Umbilical cord (tissue), 1 donor: ENCODE measurements at regions not wholly inside any gene's neighbourhood (a gene's known extent, or its start where the extent isn't known, plus 50 kb on each side); places are given as distances from the start of the nearest gene placed in this dataset.
"Not testable (repeated sequence)": the region's sequence is repeated elsewhere in the genome, so short reads cannot be mapped to it uniquely, and the experiment has no call there.

Source experiments
- DNase-seq: peaks from one replicate; pipeline ENCODE4 v3.0.0-alpha.2; 2015; ENCODE audit warnings: low spot score

- no peak for DNase-seq
Measured at GRCh38 chr6:142635130-142635529, 309.8 kb downstream of the HIVEP2 start.

DNA sequence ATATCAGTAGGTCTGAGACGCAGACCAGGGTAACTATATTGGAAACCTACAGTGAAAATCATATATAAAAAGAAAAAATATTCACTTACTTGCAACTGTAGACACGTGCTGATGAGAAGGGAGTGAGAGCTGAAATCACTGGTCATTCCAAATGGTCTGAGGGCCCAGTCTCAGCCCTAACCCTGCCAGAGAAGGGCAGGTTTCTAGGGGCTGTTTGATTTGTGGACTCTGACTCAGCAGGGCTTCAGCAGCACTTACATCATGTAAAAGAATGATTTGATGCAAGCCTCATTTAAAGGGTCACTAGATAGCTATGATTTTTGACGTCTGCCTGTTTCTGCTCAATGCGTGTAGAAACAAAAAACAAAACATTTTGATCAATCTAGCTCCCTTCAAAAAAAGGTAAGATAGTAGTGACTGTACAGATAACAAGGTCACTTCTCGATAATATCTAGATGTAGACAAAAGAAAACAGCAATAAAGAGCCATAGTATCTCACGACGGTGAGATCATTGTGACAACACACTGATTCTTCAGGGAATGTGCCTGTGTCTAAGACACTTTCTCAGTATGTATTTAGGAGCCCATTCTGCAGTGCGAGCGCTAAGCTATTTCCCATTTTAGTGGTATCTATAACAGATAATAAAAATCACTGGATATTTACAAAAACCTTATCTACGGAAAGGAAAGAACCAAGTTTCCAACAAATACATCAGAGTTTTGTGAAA, 307.2 kb downstream of the HIVEP2 start:
- DNase-seq = no peak

GRCh38 chr6:142642651-142643050, 302.3 kb downstream of the HIVEP2 start:
- no peak for DNase-seq

- no peak for DNase-seq
Measured at GRCh38 chr6:142644866-142645265, 300.1 kb downstream of the HIVEP2 start.

DNA sequence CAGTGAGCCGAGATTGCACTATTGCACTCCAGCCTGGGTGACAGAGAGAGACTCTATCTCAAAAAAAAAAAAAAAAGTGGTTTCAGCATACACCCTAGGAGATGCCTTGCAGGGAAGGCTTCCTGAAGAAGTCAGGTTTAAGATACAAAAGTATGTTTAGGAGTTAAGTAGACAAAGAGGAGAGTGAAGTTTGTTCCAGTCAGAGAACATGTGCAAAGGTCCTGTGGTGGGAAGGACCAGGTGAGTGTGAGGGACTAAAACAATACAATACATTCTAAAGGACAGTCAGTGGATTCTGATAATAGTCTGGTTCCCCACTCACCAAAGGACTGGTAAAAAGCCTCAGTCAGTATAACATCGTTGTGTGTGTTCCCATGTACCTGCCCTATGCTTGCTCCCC, 299.3 kb downstream of the HIVEP2 start:
- no peak for DNase-seq

DNA sequence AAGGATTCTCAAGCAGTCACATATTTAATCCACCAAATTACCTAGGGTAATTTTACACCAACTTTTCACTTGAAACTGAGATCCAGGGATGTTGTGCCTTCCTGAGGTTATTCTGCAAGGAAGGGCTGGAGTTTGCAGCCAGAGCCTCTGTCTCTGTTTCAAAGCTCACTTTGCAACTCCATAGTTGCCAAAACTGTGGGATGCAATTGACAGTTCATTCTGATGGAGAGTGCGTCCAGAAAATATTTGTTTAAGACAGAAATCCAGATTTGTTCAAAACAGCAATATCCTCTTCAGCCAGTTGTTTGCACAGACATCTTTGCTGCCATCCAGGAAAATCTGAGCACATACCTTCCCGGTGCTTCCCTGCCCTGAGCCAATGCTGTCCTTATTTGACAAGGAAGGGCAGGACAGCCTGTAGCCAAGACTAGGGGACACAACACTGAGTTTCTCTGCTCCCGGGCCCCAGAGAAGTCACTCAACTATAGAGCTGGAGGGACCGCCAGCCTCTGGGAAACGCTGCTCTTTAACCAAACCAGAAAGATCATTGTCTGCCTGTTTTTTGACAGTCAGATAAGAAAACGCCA, 297.4 kb downstream of the HIVEP2 start:
- no peak for DNase-seq

- DNase-seq = no peak
Measured at GRCh38 chr6:142648036-142648451, 296.9 kb downstream of the HIVEP2 start.

- DNase-seq = no peak
Measured at GRCh38 chr6:142648526-142648925, 296.4 kb downstream of the HIVEP2 start.

- not testable (repeated sequence) for DNase-seq
Measured at GRCh38 chr6:142649438-142650234, 295.3 kb downstream of the HIVEP2 start.

GRCh38 chr6:142651384-142651783, 293.6 kb downstream of the HIVEP2 start:
- DNase-seq = no peak

DNA sequence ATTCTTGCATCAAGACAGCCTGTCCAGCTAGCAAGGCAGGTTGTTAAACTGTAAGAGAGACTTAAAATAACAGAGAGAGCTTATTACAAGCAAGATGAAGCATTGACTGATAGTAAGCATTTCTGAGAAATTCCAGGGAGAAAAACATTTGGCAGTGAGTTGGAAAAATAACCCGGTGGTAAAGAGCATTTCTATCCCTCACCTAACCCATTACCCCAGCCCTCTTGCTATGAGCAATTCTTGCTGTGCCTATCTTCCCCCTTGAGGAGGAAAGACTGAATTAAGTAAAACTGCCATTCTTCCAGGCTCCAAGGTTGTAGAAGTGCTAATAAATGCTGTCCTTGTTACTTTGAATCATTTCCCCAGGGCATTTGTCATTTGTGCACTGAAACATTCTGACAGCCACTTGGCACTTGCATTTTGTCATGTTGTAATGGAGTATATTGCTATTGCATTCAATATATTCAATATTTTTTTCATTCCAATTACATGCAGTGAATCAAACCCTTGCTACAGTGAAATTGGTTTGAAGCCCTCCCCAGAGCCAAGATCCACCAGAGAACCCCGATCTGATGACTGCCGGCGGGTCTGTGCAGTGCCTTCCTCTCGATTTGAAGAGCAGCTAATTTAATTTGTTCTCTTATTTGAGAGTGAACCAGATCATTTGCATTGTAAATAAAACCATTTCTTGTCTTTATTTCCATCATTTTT, 291.1 kb downstream of the HIVEP2 start:
- DNase-seq = no peak

GRCh38 chr6:142659661-142660060, 285.3 kb downstream of the HIVEP2 start:
- DNase-seq = no peak

- no peak for DNase-seq
Measured at GRCh38 chr6:142665393-142665792, 279.6 kb downstream of the HIVEP2 start.

- DNase-seq = no peak
Measured at GRCh38 chr6:142666599-142667185, 278.3 kb downstream of the HIVEP2 start.

DNA sequence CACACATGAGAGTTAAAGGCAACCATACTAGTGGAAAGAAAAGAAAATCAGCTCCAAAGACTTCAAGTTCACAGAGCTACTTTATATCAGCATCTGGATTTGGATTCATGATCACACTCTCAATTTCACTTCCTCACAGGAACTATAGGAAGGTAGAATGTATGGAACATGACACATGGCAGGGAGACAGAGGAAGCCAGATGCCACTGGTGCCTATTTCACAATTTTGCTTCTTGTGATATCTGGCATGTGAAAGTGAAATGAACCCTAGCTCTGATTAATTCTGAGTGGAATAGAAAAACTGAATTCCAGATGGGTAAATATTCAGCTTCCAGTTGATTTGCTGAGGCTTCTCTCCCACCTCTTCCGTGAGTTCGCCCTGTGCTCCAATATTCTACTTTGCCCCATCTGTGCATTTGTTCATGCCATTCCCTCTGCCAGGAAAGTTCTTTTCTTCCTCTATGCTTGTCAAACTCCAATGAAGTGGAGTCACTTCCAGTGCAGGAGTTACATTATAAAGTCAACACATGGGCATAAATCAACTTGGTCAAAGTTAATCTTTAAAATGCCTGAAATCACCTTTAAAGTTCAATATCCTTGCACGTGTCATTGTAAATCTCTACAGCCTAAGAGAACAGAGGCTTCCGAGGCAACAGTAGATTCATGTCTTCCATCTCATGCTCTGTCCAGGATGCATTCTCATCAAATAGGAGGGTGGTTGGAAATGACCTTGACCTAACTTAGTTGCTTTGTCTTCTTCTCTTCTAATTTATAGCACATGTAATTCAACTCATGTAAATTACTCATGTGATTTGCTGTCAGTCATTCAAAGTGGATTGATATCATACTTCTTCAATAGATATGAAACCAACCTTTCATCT, 275.3 kb downstream of the HIVEP2 start:
- no peak for DNase-seq

- DNase-seq = no peak
Measured at GRCh38 chr6:142671791-142672190, 273.2 kb downstream of the HIVEP2 start.

DNA sequence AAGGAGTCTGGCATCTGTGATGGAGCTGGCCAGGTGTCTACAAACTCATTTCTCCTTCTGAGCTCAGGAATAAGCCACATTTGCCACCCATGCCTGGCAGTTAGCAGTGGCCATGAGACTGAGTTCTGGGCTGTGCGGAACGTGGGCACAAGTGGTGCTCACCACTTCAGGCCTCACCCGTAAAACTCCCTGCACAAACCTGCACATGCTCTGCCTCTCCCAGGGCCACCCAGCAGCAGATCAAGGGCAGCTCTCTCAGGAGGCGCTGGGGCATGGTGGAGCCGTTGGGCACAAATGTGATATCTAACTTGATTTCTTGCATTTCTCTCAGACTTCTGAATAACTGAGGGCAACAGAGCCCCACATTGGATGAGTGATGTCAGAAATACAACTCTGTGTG, 269.5 kb downstream of the HIVEP2 start:
- no peak for DNase-seq

GRCh38 chr6:142676027-142676443, 268.9 kb downstream of the HIVEP2 start:
- DNase-seq = no peak

GRCh38 chr6:142676647-142677192, 268.3 kb downstream of the HIVEP2 start:
- no peak for DNase-seq
